ENCODE measurements at regions not wholly inside any gene's neighbourhood (a gene's known extent, or its start where the extent isn't known, plus 50 kb on each side); places are given as distances from the start of the nearest gene placed in this dataset.

DNA sequence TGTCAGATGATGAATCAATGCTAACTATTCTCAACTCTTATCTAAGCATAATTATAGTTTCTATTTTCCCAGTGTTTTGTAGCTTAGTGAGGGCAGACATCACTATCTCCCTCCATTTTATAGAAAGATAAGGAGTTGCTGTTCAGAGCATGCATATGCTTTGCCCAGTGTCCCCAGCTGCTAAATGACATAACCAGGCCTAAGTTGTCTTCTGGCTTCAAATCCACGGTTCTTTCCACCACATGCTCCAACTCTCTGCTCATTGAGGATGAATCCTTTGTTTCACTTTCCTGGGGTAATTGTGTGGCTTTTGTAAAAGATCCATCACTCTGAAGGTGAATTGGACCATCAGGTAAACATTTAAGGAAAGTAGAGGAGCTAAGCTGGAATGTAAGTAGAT, 134.0 kb downstream of the SNX10 start:
- TF ChIP-seq, protein P1, sequence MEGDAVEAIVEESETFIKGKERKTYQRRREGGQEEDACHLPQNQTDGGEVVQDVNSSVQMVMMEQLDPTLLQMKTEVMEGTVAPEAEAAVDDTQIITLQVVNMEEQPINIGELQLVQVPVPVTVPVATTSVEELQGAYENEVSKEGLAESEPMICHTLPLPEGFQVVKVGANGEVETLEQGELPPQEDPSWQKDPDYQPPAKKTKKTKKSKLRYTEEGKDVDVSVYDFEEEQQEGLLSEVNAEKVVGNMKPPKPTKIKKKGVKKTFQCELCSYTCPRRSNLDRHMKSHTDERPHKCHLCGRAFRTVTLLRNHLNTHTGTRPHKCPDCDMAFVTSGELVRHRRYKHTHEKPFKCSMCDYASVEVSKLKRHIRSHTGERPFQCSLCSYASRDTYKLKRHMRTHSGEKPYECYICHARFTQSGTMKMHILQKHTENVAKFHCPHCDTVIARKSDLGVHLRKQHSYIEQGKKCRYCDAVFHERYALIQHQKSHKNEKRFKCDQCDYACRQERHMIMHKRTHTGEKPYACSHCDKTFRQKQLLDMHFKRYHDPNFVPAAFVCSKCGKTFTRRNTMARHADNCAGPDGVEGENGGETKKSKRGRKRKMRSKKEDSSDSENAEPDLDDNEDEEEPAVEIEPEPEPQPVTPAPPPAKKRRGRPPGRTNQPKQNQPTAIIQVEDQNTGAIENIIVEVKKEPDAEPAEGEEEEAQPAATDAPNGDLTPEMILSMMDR (conservative IDR thresholded peaks at IDR 0.05 in 1 of 2, IDR thresholded peaks at IDR 0.05 in 1 of 2; ENCODE audit: extremely low read depth in 1 of 2, insufficient read depth in 1 of 2, low read depth in 1 of 2, low read length in 2 of 2): no peak
- TF ChIP-seq EZH2 (IDR thresholded peaks at IDR 0.05; ENCODE audit: borderline replicate concordance, low read length): no peak
